ENCODE measurements at regions not wholly inside any gene's neighbourhood (a gene's known extent, or its start where the extent isn't known, plus 50 kb on each side); places are given as distances from the start of the nearest gene placed in this dataset.

- no peak overlapping the region for H3K4me3 ChIP-seq (ENCODE audit: low read depth, low read length)
- no peak for TF ChIP-seq CTCF (IDR thresholded peaks at IDR 0.05; ENCODE audit: low read depth, low read length, missing control alignments)
- DNase-seq (ENCODE audit: low read depth), result no peak
Measured at GRCh38 chr7:52406808-52407207, 628.6 kb upstream of the POM121L12 start.

DNA sequence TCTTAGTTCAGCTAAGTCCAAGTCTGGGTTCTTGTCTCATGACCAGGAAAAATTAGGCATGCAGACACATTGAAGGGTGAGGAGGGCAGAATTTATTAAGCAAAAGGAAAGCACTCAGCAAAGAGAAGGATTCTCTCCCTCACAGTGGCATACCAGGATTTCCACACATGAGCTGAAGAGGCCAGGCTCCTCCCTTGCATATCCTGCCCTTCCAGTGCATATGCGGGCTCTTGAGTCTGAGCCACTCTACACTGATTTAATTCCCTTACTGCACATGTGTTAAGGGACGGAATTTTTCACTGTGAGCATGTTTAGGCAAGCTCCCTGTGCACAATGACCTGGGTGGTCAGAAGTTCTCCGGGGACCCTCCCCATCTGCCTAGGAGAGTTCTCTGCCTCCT, 652.7 kb upstream of the POM121L12 start:
- H3K4me3 ChIP-seq (ENCODE audit: low read depth, low read length), result no peak overlapping the region
- DNase-seq (ENCODE audit: low read depth), result no peak
- no peak for TF ChIP-seq CTCF (IDR thresholded peaks at IDR 0.05; ENCODE audit: low read depth, low read length, missing control alignments)

DNA sequence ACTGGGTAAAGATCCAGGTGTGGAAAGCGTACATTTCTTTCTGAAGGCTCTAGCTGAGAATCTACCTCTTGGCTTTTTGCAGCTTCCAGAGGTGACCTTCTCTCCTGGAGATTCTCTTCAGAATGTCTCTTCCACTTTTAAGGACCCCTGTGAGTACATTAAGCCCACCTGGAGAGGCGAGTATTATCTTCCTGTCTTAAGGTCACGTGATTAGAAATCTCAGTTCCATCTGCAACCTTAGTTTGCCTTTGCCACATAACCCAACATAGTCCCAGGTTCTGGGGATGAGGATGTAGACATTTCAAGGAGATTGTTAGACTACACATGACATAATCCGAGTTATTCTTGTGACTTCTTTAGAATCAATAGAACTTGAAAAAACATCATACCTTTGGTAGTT, 665.5 kb upstream of the POM121L12 start:
- no peak for TF ChIP-seq CTCF (IDR thresholded peaks at IDR 0.05; ENCODE audit: low read depth, low read length, missing control alignments)
- no peak for DNase-seq (ENCODE audit: low read depth)
- no peak overlapping the region for H3K4me3 ChIP-seq (ENCODE audit: low read depth, low read length)

GRCh38 chr7:52365349-52365748, 670.1 kb upstream of the POM121L12 start:
- no peak overlapping the region for H3K4me3 ChIP-seq (ENCODE audit: low read depth, low read length)
- TF ChIP-seq CTCF (IDR thresholded peaks at IDR 0.05; ENCODE audit: low read depth, low read length, missing control alignments), result no peak
- DNase-seq (ENCODE audit: low read depth), result no peak

DNA sequence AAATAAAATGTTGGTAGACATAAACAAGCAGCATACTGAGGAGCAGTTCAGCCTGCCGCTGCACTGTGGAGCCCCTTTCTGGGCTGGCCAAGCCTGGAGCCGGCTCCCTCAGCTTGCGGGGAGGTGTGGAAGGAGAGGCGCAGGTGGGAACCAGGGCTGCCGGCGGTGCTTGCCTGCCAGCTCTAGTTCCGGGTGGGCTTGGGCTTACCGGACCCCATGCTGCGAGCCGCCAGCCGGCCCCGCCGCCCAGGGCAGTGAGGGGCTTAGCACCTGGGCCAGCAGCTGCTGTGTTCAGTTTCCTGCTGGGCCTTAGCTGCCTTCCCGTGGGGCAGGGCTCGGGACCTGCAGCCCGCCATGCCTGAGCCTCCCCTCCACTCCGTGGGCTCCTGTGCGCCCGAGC, 672.9 kb upstream of the POM121L12 start:
- no peak overlapping the region for H3K4me3 ChIP-seq (ENCODE audit: low read depth, low read length)
- no peak for TF ChIP-seq CTCF (IDR thresholded peaks at IDR 0.05; ENCODE audit: low read depth, low read length, missing control alignments)
- DNase-seq (ENCODE audit: low read depth), result no peak

- no peak overlapping the region for H3K4me3 ChIP-seq (ENCODE audit: low read depth, low read length)
- DNase-seq (ENCODE audit: low read depth), result no peak
- TF ChIP-seq CTCF (IDR thresholded peaks at IDR 0.05; ENCODE audit: low read depth, low read length, missing control alignments), result no peak
Measured at GRCh38 chr7:52360541-52360940, 674.9 kb upstream of the POM121L12 start.

- H3K4me3 ChIP-seq (ENCODE audit: low read depth, low read length), result no peak overlapping the region
- TF ChIP-seq CTCF (IDR thresholded peaks at IDR 0.05; ENCODE audit: low read depth, low read length, missing control alignments), result no peak
- DNase-seq (ENCODE audit: low read depth), result no peak
Measured at GRCh38 chr7:52355053-52355452, 680.4 kb upstream of the POM121L12 start.
